ENCODE measurements at regions not wholly inside any gene's neighbourhood (a gene's known extent, or its start where the extent isn't known, plus 50 kb on each side); places are given as distances from the start of the nearest gene placed in this dataset.
"Not testable (repeated sequence)": the region's sequence is repeated elsewhere in the genome, so short reads cannot be mapped to it uniquely, and the experiment has no call there.

DNA sequence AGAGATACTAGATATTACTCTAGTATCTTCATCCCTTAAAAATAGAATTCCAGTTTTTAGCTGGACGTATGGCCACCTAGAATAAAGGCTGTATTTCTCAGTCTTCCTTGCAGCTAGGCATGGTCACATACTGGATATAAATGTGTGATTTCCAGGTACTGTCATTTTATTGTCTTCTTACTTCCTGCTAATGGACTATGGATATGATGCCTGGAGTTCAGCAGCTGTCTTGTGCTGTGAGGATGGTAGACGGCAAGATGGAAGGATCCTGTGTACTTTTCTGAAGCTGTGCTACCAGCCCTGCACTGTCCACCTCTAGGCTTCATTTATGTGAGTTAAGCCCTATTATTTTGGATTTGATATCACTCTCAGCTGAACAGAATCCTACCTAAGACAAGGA, 83.4 kb downstream of the EBLN2 start:
- Histone ChIP-seq H3K9me3 (no peaks in the 10 kb centered on the region), H3K36me3 (no peaks in the 10 kb centered on the region), H3K4me3 (no peak overlapping the region), H3K27me3 (no peaks in the 10 kb centered on the region), H3K27ac (no peak overlapping the region), H3K4me1 (no peaks in the 10 kb centered on the region)
- intact Hi-C loops (cut with DNase I; ENCODE audit: low total_unique reads): no loop called here
- no peak for DNase-seq
- TF ChIP-seq, protein P1, sequence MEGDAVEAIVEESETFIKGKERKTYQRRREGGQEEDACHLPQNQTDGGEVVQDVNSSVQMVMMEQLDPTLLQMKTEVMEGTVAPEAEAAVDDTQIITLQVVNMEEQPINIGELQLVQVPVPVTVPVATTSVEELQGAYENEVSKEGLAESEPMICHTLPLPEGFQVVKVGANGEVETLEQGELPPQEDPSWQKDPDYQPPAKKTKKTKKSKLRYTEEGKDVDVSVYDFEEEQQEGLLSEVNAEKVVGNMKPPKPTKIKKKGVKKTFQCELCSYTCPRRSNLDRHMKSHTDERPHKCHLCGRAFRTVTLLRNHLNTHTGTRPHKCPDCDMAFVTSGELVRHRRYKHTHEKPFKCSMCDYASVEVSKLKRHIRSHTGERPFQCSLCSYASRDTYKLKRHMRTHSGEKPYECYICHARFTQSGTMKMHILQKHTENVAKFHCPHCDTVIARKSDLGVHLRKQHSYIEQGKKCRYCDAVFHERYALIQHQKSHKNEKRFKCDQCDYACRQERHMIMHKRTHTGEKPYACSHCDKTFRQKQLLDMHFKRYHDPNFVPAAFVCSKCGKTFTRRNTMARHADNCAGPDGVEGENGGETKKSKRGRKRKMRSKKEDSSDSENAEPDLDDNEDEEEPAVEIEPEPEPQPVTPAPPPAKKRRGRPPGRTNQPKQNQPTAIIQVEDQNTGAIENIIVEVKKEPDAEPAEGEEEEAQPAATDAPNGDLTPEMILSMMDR (IDR thresholded peaks at IDR 0.05): no peak
- TF ChIP-seq POLR2A (IDR thresholded peaks at IDR 0.05): no peak

DNA sequence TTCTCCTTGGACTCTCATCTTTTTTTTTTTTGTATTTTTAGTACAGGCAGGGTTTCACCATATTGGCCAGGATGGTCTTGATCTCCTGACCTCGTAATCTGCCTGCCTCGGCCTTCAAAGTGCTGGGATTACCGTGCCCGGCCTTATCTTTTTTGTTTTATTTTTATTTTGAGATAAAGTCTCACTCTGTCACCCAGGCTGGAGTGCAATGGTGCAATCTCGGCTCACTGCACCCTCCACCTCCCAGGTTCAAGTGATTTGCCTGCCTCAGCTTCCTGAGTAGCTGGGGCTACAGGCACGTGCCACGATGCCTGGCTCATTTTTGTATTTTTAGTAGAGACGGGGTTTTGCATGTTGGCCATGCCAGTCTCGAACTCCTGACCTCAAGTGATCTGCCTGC, 86.0 kb downstream of the EBLN2 start:
- intact Hi-C loops (cut with DNase I; ENCODE audit: low total_unique reads); H3K4me1 ChIP-seq; H3K27me3 ChIP-seq; H3K9me3 ChIP-seq; H3K4me3 ChIP-seq; DNase-seq; H3K36me3 ChIP-seq; H3K27ac ChIP-seq: not testable (repeated sequence)

DNA sequence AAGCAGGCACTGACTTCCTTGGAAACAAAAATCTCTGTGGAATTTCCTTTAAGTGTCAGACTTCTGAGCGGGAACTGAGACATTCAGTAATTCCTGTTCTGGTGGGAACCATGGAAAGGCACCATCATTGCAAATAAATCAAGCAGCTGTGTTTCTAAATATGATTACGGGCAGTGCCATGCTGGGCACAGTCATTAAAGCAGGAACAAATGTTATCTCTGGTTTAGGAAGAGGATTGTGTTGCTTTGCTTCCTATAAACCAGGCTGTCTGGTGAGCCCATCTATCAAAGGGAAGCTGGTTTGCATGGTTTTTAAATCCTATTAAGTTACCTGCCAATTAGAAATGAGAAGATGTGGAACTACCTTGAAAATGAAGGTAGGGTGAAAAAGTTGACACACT, 86.7 kb downstream of the EBLN2 start:
- Histone ChIP-seq H3K9me3 (no peaks in the 10 kb centered on the region), H3K4me3 (no peak overlapping the region), H3K36me3 (no peaks in the 10 kb centered on the region), H3K27ac (no peak overlapping the region), H3K4me1 (no peaks in the 10 kb centered on the region), H3K27me3 (no peaks in the 10 kb centered on the region)
- TF ChIP-seq POLR2A (IDR thresholded peaks at IDR 0.05): no peak
- TF ChIP-seq, protein P1 (IDR thresholded peaks at IDR 0.05): no peak
- intact Hi-C loops (cut with DNase I; ENCODE audit: low total_unique reads): no loop called here
- DNase-seq: no peak

DNA sequence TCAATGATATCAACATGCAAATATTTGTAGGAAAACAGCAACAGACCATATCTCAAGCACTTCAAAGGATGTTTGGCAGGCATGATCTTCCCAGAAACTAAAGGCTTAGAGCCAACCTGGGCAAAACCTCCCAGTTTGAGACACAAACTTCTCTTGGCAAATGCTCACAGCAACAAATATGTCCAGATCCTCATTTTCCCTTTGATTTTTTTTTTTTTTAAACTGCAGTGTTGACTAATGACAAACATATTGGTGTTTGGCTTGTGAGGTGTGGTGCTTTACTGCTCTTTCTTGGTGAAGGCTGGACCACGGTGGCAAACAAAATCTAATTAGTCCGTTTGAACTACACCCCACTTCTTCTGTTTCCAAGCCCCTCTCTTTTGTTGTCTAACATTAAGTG, 87.2 kb downstream of the EBLN2 start:
- Histone ChIP-seq H3K27ac (no peak overlapping the region), H3K4me1 (no peaks in the 10 kb centered on the region), H3K4me3 (no peak overlapping the region), H3K9me3 (no peaks in the 10 kb centered on the region), H3K36me3 (no peaks in the 10 kb centered on the region), H3K27me3 (no peaks in the 10 kb centered on the region)
- intact Hi-C loops (cut with DNase I; ENCODE audit: low total_unique reads): no loop called here
- no peak for DNase-seq
- TF ChIP-seq POLR2A (IDR thresholded peaks at IDR 0.05): no peak
- TF ChIP-seq, protein P1 (IDR thresholded peaks at IDR 0.05): no peak

DNA sequence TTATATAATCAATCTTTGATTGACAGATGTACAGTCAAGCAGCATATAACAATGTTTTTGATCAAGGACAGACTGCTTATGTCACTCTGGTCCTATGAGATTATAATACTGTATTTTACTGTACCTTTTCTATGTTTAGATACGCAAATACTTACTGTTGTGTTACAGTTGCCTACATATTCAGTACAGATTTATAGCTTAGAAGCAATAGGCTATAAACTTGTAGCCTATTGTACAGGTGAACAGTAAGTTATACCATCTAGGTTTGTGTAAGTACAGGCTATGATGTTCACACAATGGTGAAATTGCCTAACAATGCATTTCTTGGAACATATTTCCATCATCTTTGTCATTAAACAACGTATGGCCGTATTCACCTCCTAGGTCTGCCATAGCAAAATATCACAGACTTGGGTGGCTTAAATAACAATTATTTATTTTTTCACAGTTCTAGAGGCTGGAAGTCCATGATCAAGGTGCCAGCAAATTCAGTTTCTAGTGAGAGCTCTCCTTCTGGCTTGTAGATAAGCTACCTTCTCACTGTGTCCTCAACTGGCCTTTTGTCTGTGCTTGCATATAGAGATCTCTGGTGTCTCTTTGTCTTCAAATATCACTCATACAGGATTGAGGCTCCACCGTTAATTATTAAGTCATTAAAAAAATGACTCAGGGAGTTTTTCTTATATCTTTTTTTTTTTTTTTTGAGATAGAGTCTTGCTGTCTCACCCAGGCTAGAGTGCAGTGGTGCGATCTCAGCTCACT, 89.1 kb downstream of the EBLN2 start:
- Histone ChIP-seq H3K27ac (no peak overlapping the region), H3K4me3 (no peak overlapping the region), H3K36me3 (no peaks in the 10 kb centered on the region), H3K9me3 (no peaks in the 10 kb centered on the region), H3K27me3 (no peaks in the 10 kb centered on the region), H3K4me1 (no peaks in the 10 kb centered on the region)
- no peak for TF ChIP-seq POLR2A (IDR thresholded peaks at IDR 0.05)
- TF ChIP-seq, protein P1 (IDR thresholded peaks at IDR 0.05): no peak
- intact Hi-C loops (cut with DNase I; ENCODE audit: low total_unique reads): no loop called here
- no peak for DNase-seq

DNA sequence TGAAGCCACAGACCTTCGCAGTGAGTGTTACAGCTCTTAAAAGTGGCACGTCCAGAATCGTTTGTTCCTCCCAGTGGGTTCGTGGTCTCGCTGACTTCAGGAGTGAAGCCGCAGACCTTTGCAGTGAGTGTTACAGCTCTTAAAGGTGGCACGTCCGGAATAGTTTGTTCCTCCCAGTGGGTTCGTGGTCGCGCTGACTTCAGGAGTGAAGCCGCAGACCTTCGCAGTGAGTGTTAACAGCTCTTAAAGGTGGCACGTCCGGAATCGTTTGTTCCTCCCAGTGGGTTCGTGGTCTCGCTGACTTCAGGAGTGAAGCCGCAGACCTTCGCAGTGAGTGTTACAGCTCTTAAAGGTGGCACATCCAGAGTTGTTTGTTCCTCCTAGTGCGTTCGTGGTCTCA, 91.1 kb downstream of the EBLN2 start:
- intact Hi-C loops (cut with DNase I; ENCODE audit: low total_unique reads): not testable (repeated sequence)

DNA sequence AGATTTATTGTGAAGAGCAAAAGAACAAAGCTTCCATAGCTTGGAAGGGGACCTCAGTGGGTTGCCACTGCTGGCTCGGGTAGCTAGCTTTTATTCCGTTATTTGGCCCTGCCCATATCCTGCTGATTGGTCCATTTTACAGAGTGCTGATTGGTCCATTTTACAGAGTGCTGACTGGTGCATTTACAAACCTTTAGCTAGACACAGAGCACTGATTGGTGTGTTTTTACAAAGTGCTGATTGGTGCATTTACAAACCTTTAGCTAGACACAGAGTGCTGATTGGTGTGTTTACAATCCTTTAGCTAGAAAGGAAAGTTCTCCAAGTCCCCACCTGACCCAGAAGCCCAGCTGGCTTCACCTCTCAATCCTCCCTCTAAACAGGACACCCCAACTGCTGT, 91.6 kb downstream of the EBLN2 start:
- H3K4me1 ChIP-seq; H3K4me3 ChIP-seq; H3K27me3 ChIP-seq; H3K27ac ChIP-seq; intact Hi-C loops (cut with DNase I; ENCODE audit: low total_unique reads); H3K36me3 ChIP-seq; DNase-seq; H3K9me3 ChIP-seq: not testable (repeated sequence)

More for the DNA sequence above, 91.1 kb downstream of the EBLN2 start:
- H3K36me3 ChIP-seq, DNase-seq, H3K4me3 ChIP-seq, H3K4me1 ChIP-seq, H3K27me3 ChIP-seq, H3K27ac ChIP-seq, H3K9me3 ChIP-seq: not testable (repeated sequence)

DNA sequence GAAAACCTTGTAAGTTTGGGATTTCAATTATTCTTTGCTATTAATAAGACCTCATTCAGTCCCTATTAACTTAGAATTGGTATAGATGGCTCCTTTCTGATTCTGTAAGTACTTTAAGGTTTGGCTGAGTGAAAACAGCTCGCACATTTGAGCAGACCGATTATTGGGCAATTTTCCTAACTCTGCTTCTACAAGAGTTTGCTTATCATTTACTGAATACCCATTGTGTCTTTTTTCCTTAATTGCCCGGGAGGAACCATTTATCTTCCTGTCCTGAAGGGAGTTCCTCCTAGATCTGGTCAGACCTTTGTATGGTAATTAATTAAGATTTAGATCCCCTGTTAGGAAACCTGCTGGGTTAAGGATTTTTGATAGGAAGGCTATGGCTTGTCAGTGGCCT, 92.8 kb downstream of the EBLN2 start:
- H3K4me3 ChIP-seq; H3K4me1 ChIP-seq; H3K36me3 ChIP-seq; H3K27ac ChIP-seq; H3K9me3 ChIP-seq; H3K27me3 ChIP-seq; intact Hi-C loops (cut with DNase I; ENCODE audit: low total_unique reads); DNase-seq: not testable (repeated sequence)

DNA sequence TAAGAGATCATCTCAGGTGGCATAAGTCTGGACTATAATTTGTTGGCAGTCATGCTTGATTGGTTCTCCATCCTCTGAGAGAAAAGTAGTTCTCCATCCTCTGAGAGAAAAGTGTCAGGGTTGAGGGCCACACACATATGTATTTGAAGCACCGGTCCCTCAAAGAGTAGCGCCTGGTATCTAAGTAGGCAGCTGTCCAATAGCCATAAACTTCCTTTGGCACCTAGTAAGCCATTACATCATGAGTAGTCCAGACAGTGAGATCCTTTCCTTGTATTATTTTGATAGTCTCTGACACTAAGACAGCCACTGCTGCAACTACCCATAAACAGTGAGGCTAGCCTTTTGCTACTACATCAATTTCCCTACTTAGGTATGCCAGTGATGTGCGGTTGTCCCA, 94.0 kb downstream of the EBLN2 start:
- intact Hi-C loops (cut with DNase I; ENCODE audit: low total_unique reads); H3K27ac ChIP-seq; DNase-seq; H3K27me3 ChIP-seq; H3K36me3 ChIP-seq; H3K4me3 ChIP-seq; H3K4me1 ChIP-seq; H3K9me3 ChIP-seq: not testable (repeated sequence)

Measured in uterus (tissue), 3 donors.